CD4-positive, alpha-beta T cell treated with Interleukin-6 for 4 hours (primary cell): ENCODE measurements at regions not wholly inside any gene's neighbourhood (a gene's known extent, or its start where the extent isn't known, plus 50 kb on each side); places are given as distances from the start of the nearest gene placed in this dataset.

Source experiments
- DNase-seq: peaks from one replicate; pipeline ENCODE4 v3.0.0-alpha.2; 2020; ENCODE audit warnings: mixed read lengths

DNA sequence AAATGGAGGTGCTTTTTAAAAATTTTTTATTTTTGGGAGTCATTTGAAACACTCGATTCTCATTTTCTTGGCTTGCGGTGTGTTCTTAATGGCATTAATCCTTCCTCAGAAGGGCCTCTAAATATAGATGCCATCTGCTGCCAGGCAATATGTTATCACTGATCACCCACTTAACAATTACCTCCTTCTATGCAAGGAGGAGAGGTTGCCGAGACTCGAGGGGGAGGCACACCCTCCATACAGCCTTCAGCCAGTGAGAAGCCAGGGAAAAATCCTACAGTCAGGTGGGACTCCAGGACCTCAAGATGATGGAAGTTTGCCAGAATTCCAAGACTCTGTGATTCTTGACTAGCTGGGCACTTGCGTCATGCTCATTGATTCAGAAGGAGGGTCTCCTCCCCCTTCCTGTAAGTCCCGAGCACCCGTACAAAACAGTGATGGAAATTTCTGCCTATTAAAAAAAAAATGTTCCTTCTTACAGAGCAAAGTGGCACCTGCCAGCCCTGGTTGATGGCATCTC is 574.5 kb downstream of the TYW1 start:
- no peak for DNase-seq

DNA sequence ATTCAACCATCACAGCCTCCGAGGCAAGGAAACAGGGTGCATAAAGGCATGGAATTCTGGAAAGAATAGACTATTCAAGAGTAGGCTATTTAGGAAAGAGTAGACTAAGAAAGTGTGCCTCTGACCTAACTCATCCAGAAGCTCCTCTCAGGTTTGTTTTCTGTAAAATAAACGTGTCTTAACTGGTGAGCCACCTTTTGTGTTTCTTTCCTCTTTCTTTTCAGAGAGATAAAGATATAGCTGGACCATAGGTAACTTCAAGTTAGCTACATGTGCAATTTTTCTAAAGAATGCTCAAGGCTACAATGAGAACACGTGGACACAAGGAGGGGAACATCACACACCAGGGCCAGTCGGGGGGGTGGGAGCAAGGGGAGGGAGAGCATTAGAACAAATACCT is 577.0 kb downstream of the TYW1 start:
- DNase-seq, result no peak

DNA sequence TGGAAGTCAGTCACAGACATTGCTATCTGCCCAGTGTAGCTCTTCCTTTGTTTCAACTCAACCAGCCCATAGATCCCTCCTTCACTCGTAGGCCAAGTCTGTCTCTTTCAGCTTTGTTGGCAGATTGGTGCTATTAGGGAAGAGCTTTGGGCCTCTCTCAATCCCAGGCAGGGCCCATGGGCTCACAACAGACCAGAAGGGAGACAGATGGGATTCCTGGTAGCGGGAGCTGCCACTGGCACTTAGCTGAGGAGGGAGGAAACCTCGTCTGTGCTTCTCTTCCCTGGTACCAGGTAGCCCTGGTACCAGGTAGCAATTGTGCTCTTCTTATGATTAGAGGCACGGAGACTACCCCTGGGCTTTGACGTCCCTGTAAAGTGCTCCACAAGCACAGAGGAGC is 592.0 kb downstream of the TYW1 start:
- DNase-seq, result no peak

DNA sequence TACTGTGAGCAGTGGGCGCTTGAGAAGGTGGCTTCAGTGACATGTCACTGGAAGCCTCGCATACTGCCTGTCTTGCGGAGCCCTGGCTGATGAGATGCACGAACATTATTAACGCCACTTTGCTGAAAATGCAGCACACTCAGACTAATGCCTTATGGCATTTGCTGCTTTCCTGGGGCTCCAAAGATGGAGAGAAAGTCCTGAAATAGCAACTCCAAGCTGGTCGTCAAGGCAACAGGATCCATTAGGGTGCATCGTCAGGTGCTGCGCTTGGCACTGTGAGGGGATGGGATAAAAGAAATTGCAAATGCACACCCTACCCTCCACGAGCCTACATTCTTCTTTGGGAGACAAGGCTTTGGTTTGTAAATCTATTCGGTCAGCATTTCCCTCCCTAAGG is 592.5 kb downstream of the TYW1 start:
- DNase-seq, result no peak

DNA sequence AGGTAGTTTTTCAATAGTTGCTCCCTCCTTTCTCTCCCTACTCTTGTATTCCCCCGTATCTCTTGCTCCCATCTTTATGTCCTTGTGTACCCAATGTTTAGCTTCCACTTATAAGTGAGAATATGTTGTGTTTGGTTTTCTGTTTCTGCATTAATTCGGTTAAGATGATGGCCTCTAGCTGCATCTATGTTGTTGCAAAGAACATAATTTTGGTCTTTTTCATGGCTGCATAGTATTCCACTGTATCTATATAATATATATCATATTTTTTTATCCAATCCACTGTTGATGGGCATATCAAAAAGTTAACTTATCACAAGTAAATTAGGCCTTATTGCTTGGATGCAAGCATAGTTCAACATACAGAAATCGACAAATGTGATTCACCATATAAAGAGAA is 594.0 kb downstream of the TYW1 start:
- DNase-seq, result no peak

DNA sequence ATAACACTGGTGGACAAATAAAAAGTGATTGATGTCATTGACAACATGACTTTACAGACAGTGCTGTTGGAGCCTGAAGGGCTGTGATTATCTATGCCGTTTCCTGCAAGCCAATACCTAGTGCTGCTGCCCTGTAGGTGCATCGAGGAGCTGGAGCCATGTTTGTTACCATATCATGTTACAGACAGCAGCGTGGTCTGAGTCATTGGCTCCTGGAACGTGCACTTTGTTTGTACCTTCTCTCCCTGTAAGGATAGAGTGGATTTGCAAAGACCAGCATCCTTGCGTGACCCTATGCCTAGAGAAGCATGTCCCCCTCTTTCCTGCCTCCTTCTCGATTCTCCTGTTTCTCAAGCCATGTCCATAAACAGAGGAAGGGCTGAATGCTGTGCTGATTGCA is 597.2 kb downstream of the TYW1 start:
- no peak for DNase-seq

DNA sequence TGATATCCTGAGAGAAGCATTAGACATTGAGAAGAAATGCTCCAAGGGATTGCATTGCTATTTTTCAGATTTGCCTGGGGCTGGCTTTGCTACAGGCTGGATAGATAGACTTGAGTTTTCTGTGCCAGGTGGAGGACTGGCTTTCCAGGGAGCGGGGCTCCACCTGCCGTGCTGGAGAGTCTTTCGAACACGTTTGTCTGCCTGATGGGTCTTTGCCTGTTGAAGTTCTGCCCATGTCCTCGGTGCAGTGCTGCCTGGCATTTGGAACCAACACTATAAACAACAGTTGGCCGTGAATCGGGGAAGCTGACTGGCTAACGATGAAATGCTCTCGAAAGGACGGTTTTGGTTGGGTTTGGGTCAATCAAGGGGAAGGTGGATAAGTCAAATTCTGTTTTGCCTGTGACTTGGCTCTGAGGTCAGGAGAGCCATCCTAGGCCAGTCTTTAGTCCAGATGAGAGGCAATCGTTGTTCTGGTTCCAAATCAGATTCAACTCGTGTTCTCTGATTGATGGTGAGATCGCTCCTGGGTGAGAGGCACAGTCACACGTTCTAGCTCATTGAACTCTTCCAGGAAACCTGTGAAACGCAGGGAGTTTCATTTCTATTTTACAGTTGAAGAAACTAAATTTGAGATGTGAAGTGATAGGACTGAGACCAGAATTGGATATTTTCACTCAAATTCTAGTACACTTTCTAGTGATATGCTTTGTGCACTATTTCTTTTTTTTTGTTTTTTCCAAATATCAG is 599.0 kb downstream of the TYW1 start:
- no peak for DNase-seq

DNA sequence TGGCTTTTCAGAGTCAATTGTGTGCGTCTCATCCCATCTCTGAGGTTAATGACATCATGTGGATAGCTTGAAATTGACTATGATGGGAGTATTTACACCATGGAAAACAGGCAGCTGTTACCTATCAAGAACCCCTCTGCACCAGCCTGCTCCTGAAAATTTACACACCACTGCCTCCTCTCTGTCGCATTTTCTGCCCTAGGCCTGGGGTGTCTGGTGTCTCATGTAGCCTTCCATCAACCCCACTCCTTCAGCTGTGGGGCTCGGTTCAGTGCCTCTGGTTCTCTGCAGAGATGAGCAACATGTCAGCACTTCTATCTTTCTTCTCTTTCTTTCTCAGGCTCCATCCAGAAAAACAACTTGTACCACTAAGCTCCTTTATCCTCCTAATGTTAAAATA is 600.5 kb downstream of the TYW1 start:
- DNase-seq, result no peak

DNA sequence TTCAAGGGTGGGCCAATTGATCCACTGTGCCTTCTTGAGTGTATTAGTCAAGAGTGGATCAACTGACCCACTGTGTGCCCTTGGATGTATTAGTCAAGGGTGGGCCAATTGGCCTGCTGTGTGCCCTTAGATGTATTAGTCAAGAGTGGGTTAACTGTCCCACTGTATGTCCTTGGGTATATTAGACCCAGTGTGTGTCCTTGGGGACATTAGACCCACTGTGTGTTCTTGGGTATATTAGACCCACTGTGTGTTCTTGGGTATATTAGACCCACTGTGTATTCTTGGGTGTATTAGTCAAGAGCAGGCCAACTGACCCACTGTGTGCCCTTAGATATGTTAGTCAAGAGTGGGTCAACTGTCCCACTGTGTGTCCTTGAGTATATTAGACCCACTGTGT is 601.8 kb downstream of the TYW1 start:
- DNase-seq, result no peak

DNA sequence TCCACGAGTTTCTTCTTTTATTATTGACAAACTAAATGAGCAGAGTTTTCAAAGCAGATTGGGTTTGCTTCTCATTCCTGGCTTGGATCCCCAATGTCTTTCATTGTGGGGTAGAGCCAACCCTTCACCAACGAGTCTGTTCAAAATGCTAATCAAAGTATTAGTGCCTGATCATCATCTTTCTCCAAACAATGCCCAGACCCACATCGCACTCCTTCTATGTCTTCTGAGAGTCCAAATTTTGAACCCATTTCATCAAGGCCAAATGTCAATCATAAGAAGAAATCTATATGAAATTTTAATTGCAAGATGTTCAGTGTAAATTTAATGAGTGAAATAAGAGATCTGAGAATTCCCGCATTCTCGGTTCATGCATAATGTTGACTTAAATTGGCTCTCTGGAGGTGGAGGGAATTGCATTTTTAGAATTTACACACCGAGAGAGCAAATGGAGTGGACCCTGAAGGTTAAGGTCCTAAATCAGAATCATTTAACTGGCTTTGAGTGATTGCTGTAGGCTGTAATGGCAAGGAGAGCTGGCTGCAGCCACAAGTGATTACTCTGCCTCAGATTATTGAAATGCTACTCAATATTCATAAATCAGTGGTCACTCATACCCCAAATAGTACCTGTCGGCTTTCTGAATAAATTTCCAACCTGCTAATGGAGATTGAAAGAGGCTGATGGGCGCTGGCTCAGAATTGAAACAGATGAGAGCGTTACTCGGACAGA is 602.9 kb downstream of the TYW1 start:
- no peak for DNase-seq

DNA sequence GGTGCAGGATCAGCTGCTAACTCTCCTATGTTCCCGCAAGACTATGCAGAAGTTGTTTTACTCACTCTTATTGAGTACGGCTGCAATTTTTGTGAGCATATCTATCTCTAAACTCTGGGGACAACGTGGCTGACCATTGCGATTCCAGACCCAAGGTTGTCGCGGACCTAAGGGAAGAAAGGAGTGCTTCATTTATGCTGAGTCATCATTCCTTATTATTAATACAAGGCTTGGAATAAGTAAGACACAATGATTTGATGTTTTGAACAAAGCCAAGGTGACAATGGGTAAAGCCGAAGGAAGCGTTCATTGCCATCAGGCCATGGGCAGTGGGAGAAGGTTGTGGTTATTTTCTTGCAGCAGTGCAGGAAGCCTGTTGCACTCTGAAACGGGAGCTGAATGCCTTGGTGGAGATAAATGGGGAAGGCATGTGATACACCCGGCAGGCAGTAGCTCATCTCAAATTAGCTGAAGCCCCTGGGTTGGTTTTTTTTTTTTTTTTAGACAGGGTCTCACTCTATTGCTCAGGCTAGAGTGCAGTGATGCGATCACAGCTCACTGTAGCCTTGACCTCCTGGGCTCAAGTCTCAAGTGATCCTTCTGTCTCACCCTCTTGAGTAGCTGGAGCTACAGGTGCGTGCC is 605.7 kb downstream of the TYW1 start:
- DNase-seq, result no peak

DNA sequence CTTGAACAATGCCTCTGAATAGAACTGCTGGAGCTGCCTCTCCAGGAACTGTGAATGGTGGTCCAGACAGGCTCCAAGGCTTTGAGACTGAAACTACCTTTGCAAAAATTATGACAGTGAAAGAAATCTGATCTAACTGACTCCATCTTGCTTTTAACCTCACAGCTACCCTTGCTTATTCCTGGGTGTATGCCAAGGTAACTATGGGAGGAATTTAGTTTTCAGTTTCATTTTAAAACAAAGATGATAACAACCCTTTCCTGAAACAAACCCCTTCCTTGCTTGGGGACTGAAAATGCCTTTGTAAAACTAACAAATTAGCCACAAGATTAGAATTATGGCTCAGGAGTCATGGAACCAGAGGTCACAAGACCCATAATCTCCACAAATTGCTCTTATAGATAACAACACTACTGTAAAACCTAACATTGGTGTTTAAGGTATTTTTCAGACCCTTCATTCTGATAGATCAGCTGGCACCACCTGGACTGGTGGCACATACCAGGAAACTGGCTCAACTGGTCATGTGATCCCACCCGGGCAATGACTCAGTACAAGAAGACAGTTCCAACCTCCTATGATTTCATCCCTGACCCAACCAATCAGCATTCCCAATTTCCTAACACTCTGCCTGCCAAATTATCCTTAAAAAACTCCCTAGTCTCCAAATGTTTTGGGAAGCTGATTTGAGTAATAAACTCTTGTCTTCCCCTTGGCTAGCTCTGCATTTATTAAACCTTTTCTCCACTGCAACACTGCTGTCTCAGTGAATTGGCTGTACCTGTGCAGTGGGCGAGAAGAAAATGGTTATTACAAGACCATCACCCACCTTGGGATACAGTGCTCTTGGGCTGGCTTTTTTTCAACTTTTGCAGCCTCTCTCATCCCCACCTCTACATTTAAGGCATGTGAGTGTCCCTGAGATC is 608.1 kb downstream of the TYW1 start:
- DNase-seq, result no peak

DNA sequence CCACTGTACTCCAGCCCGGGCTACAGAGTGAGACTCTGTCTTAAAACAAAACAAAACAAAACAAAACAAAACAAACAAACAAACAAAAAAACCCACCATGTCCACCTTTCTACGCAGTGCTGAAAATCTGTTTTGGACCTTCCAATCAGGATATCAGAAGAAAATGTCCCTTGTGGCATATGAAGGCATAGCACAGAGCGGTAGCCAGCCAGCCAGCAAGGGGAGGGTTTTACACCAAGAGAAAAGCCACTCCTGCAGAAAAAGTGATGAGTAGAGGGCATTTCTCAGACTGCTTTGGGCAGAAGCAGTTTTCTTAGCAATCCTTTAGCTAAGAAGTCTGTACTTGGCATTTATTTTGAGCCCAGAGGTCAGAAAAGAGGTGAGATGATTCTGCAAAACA is 612.2 kb downstream of the TYW1 start:
- no peak for DNase-seq

DNA sequence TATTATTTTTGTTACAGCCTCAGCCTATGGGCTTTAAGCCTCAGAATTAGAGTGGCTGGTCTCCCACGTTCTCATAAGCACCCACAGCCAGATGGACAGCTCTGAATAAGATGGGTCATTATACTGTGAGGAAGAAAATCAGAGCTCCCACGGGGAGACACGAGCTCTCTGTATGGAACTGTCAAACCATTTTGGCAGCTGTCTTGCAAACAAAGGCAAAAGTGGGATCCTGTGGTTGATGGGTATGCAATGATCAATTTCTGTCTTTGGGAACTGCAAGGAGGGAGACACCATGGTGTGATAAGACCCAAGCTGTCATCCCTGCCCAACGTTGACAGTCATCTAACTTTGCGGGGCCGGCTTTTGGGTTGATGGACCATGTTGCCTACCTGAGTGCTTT is 614.3 kb downstream of the TYW1 start:
- no peak for DNase-seq

DNA sequence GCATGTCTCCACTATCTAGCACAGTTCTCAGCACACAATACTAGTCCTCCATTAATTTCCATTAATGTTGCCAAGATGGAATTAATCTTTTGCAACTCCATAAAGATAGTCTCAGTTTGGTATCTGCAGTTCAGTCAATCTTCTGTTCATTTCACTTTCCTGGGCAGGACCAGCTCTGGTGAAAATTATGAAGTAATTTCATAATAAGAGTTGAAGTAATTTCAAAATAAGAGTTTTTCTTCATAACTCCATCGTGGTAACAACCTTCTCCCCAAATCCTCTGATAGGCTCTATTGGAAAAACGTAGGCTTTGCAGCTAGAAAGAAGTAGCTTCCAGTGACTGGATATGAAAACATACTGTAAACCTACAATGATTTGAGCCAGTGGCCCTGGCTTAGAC is 618.2 kb downstream of the TYW1 start:
- no peak for DNase-seq

DNA sequence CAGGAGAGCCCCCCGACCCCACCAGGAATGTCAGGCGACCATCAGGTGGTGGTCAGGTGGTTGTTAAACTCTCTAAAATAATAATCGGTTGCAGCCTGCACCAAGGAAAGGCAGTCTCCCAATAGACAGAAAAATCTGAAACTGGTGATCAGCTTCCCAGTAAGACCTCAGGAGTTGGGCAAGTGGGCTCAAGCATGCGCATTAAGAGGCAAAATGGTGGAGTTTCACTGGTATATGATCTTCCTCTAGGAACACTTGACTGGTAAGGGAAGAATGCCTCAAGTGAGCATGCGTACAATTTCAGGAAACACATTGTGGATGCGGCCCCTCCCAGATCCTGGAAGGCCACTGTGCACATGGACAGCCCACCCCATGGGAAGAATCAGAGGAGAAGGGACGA is 619.9 kb downstream of the TYW1 start:
- no peak for DNase-seq

DNA sequence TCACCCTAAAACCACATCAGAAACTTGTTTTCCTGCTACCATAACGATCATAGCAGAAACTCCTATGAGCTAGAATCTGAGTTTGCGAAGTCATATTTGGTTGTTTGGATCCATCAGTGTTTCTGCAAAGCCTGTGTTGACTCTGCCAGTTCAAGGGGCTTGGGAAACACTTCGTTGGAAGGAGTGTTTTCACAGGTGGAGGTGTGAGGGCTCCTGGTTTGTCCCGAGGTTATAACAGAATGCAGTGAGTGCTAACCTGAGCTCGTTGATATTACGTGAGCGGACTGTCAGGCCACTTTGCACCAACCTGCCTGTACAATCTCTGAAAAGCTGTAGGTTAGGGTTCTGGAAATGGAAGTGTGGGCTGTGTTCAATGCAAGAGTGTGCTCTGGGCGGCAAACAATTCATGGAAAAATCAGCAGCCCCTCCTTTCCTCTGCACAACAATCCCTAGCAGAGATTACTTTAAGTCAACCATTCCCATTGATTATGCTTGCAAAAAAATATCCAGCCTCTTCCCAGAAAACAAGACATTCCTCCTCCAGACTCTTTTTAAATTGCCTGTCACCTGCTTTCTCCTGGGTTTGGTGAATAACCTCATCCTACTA is 622.0 kb downstream of the TYW1 start:
- DNase-seq, result no peak

DNA sequence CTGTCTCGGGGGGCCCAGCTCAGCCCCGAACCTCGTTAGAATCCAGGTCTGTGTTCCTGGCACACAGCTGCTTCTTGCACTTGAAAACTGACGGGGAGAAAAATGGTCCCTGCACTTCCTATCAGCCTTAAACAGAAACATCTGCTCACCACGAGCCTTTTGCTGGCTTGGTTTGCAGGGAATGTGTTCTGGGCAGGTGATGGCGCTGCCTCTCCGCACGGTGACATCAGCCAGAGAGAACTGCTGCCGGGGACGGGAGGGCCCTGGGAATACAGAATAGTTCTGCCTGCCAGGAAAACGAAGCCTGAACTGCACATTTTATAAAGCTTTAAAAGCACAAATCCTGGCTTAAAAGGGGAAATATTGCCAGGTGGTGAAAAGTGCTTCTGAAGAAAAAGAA is 622.5 kb downstream of the TYW1 start:
- no peak for DNase-seq

DNA sequence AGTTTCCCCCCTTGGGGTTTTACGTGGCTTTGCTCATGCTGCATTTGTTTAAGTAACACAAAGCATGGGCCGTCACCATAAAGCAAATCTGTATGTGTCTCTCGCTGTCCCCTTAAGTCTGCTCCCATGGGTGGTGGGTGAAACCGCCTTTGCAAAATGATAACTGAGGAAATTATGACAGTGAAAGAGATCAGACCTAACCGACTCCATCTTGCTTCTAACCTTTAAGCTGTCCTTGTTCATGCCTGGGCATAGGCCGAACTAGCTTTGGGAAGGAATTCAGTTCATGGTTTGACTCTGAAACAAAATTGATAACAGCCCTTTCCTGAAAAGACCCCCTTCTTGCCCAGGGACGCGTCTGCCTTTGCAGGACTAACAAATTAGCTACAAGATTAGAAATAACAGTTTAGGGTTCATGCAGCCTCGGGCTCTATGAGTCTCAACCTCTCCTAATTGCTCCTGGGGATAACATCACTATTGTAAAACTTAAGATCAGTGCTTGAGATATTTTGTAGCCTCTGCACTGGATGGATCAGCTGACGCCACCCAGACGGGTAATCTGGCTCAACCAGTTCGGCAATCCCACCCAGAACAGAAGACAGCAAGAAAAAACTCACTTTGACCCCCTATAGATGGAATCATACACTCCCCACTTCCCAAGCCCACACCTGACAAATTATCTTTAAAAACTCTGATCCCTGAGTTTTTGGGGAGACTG is 623.7 kb downstream of the TYW1 start:
- DNase-seq, result no peak

DNA sequence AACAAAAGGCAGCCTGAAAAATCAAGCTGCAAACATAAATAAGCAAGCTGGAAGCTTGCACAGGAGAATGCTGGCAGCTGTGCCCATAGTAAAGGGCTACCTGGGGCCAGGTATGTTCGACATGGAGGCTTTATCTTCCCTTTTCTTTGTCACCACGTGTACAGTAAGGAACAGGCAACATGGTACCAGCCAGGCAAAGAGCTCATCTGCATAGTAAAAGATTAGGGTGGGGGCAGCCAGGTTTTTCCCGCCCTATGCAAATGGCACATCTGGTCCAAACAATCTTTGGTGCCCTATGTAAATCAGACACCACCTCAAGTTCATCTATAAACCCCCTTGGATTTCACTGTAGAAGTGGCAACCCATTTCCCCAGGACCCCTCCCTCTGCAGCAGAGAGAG is 625.1 kb downstream of the TYW1 start:
- DNase-seq, result no peak

DNA sequence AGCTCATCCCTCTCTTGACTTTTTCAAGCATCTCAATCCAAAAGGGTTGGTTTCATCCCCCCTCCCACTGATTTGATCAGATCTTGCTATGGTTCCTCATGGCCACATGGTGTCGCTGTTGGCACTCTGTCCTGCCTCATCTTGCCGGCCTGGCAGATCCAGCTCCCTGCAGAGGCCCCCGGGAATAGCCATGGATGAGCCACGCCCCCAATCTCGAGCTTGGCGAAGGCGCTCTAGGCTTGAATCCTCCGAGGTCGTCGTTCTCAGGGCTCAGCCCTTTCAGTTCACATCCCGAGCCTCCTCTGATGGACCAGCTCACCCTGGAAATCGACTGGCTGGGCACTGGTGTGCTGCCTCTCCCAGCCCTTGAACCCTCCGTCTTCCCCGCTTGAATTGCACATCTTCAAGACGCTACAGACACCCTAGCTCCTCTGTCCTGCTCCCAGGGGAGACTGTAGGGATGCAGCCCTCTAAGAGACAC is 628.7 kb downstream of the TYW1 start:
- peak; percentile 4 for DNase-seq

DNA sequence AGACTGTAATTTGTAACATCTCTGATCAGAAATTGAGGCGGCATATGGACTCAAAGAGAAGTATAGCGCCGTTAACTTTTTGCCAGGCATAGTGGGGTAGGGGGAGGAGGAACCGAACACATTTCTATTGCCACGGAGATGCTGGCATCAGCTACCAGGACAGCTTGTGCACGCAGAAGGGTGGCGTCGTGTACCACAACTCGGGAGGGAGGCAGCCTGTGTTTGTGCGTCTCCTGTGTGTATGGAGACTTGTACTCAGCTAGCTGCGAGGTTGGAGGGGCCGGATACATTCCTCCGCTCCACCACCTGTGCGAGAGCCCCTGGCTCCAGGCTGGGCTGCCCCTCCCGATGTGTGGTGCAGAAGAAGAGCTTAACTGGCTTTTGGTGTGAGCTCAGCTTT is 634.8 kb downstream of the TYW1 start:
- no peak for DNase-seq
